ENCODE measurements at regions not wholly inside any gene's neighbourhood (a gene's known extent, or its start where the extent isn't known, plus 50 kb on each side); places are given as distances from the start of the nearest gene placed in this dataset.

DNA sequence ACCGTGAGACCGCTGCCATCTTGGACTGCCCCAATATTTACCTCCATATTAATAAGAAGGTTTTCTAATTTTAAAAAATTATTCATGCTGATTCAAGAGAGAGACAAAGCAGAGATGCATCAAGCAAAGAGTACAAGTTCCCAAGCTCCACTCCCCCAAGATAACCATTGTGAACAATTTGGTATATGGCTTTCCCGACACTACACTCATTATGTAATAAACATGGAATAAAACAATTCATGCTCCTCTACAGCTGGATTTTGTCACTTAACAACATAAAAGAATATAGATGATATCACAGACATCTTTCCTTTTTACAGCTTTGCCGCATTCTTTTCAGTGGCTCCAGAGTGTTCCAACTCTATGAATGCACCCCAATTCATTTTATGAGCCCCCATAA, 307.6 kb downstream of the FGFR2 start:
- TF ChIP-seq, protein P1, sequence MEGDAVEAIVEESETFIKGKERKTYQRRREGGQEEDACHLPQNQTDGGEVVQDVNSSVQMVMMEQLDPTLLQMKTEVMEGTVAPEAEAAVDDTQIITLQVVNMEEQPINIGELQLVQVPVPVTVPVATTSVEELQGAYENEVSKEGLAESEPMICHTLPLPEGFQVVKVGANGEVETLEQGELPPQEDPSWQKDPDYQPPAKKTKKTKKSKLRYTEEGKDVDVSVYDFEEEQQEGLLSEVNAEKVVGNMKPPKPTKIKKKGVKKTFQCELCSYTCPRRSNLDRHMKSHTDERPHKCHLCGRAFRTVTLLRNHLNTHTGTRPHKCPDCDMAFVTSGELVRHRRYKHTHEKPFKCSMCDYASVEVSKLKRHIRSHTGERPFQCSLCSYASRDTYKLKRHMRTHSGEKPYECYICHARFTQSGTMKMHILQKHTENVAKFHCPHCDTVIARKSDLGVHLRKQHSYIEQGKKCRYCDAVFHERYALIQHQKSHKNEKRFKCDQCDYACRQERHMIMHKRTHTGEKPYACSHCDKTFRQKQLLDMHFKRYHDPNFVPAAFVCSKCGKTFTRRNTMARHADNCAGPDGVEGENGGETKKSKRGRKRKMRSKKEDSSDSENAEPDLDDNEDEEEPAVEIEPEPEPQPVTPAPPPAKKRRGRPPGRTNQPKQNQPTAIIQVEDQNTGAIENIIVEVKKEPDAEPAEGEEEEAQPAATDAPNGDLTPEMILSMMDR (IDR thresholded peaks at IDR 0.05; ENCODE audit: low read length, missing control alignments), result no peak
- H3K4me3 ChIP-seq (replicated peaks; ENCODE audit: low read depth, low read length), result no peak overlapping the region
- DNase-seq (ENCODE audit: low read depth), result no peak

DNA sequence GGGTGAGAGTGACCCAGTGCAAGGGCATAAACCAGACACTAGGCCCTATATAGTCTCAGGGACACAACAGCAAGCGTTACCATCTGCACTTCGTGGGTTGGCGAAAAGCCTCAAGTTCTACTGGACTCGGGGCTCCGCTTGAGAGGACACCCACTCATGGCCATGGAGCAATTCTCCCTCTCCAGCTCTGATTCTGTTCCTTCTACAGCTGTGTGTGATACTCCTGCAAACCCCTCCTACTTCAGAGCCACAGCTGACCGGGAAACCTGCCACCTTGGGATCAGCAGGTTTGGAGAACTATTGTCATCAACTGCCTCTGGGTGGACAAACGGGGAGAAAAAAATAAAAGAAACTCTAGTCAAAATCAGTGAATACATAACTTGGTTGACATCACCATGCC, 306.9 kb downstream of the FGFR2 start:
- no peak for DNase-seq (ENCODE audit: low read depth)
- no peak overlapping the region for H3K4me3 ChIP-seq (replicated peaks; ENCODE audit: low read depth, low read length)
- TF ChIP-seq, protein P1 (IDR thresholded peaks at IDR 0.05; ENCODE audit: low read length, missing control alignments), result no peak

DNA sequence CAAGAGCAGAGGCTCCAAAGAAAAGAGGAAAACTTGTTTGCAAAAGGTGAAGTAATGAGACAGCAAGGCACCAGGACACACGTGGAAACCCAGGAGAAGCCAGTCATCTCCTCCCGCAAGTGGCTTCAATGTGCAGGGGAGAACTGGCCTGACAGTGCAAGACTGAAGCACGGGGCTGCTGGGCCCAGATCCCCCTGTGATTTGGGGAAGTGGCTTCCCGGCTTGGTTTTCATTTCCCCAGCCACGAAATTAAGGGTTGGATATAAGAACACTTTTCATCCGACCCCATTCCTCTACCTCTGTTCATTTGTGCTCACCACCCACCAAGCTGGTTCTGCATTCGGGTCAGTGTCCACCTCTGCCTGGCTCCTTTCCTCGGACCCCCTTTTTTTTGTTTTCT, 306.4 kb downstream of the FGFR2 start:
- H3K4me3 ChIP-seq (replicated peaks; ENCODE audit: low read depth, low read length), result no peak overlapping the region
- TF ChIP-seq, protein P1 (IDR thresholded peaks at IDR 0.05; ENCODE audit: low read length, missing control alignments), result no peak
- DNase-seq (ENCODE audit: low read depth), result no peak

DNA sequence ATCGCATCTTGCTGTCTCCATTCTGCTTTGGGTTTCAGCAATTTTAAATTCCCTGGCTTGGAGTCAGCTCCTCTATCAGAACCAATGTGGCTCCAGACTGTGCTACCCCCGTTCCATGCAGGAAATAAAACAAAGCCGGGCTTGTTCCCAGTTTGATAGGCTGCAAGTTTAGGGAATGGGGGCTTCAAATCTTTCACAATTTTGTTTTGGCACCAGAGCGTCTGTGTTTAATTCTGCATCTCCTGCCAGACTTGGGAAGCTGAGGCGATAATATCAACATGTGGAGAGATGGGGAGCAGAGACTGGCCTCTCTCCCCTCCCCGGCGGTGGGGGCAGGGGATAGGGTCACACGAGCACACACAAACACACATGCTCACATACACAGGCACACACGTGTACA, 305.9 kb downstream of the FGFR2 start:
- TF ChIP-seq, protein P1 (IDR thresholded peaks at IDR 0.05; ENCODE audit: low read length, missing control alignments), result no peak
- DNase-seq (ENCODE audit: low read depth), result no peak
- no peak overlapping the region for H3K4me3 ChIP-seq (replicated peaks; ENCODE audit: low read depth, low read length)

DNA sequence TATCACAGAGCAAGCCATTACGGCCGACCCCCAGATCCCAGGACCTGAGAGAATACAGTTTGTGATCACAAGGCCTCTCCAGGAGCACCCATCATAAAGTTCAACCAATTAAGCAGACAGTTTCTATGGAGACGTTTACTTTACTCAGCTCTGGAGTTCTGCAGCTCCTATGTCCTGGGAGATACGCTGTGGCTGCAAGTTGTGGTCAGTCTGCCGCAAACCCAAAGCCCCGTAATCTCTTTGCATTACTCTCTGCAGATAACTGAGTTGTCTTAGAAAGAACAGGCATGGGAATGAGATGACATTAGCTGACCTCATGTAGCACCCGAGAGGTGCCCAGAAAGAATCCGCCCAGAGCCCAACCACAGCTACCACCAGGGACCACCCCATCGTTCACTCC, 305.1 kb downstream of the FGFR2 start:
- DNase-seq (ENCODE audit: low read depth), result no peak
- TF ChIP-seq, protein P1 (IDR thresholded peaks at IDR 0.05; ENCODE audit: low read length, missing control alignments), result no peak
- no peak overlapping the region for H3K4me3 ChIP-seq (replicated peaks; ENCODE audit: low read depth, low read length)

DNA sequence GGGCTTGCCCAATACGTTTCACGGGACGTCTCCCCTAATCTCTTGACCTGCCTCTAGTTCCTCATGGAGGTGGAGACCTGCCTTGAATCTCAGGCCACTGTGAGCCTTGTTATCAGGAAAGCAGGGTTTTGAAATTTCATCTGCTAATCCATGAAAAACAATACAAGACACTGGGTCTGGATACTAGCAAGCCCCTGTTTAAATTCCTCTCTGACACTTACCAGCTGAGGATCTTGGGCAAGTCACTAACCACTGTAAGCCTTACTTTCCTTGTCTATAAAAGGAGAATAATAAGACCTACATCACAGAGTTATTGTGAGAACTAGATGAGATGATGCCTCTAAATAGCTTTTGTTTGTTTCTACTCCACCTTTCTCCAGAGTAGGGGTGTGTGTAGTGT, 303.6 kb downstream of the FGFR2 start:
- H3K4me3 ChIP-seq (replicated peaks; ENCODE audit: low read depth, low read length), result no peak overlapping the region
- TF ChIP-seq, protein P1 (IDR thresholded peaks at IDR 0.05; ENCODE audit: low read length, missing control alignments), result no peak
- DNase-seq (ENCODE audit: low read depth), result no peak

DNA sequence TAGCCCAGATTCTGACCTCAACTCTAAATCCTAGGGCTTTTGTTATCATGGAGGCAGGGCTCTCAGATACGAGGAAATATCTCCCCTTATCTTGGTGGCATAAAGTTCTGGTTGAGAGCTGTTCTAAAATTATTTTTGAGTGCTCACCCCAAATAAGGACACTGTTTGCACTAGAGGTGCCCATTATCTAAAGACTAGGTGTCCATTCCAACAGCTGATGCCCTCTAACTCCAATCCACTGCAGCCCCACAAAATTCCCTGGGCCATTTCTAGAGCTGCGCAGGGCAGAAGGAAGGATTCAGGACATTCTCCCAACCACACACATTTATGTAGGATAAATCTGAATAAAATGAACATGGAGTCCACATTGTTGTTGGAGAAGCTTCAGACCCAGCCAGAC, 301.9 kb downstream of the FGFR2 start:
- TF ChIP-seq, protein P1 (IDR thresholded peaks at IDR 0.05; ENCODE audit: low read length, missing control alignments), result no peak

More for the DNA sequence above, 301.9 kb downstream of the FGFR2 start:
- no peak overlapping the region for H3K4me3 ChIP-seq (replicated peaks; ENCODE audit: low read depth, low read length)
- DNase-seq (ENCODE audit: low read depth), result no peak
